Kidney epithelial cell (primary cell): ENCODE measurements at regions not wholly inside any gene's neighbourhood (a gene's known extent, or its start where the extent isn't known, plus 50 kb on each side); places are given as distances from the start of the nearest gene placed in this dataset.
"Not testable (repeated sequence)": the region's sequence is repeated elsewhere in the genome, so short reads cannot be mapped to it uniquely, and the experiment has no call there.

Source experiments
- DNase-seq: peaks from one replicate; pipeline ENCODE4 v3.0.0-alpha.2; 2010; ENCODE audit warnings: low read depth
- H3K27me3 ChIP-seq: 2 replicates; pipeline ENCODE4 v1.6.0; 2011; ENCODE audit warnings: low read length; ENCODE audit not compliant: control insufficient read depth, insufficient read depth
- H3K36me3 ChIP-seq: 2 replicates; pipeline ENCODE4 v1.5.1; 2011; ENCODE audit warnings: low read length; ENCODE audit not compliant: control insufficient read depth, insufficient read depth
- H3K4me3 ChIP-seq: 2 replicates; pipeline ENCODE4 v1.5.1; 2011; ENCODE audit warnings: low read depth, mild to moderate bottlenecking, control low read depth, low read length
- TF ChIP-seq, protein P1 (sequence below): IDR thresholded peaks from 2 replicates; pipeline ENCODE4 v1.5.1; 2011; ENCODE audit warnings: mild to moderate bottlenecking, moderate library complexity, low read length, control low read depth, inconsistent platforms; ENCODE audit not compliant: insufficient read depth, poor library complexity, severe bottlenecking

DNA sequence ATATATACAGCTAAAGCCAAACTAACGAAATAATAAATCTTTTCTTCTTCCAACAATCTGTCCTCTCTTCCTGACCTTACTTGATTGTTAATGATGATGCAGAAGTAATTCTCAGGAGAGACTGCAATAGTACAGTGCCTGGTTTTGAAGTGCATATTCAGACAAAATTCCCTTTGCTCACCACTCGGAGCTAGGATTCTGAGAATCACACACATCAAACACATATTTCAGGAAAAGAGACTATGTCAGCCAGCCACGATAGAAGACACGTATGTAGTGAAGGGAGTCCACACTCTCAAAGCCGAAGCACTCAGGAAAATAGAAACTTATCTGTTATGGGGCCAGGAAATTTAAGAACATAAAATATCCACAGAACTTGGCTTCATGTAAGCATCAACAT is 362.5 kb upstream of the FAT1 start:
- no peak for DNase-seq
- TF ChIP-seq, protein P1, sequence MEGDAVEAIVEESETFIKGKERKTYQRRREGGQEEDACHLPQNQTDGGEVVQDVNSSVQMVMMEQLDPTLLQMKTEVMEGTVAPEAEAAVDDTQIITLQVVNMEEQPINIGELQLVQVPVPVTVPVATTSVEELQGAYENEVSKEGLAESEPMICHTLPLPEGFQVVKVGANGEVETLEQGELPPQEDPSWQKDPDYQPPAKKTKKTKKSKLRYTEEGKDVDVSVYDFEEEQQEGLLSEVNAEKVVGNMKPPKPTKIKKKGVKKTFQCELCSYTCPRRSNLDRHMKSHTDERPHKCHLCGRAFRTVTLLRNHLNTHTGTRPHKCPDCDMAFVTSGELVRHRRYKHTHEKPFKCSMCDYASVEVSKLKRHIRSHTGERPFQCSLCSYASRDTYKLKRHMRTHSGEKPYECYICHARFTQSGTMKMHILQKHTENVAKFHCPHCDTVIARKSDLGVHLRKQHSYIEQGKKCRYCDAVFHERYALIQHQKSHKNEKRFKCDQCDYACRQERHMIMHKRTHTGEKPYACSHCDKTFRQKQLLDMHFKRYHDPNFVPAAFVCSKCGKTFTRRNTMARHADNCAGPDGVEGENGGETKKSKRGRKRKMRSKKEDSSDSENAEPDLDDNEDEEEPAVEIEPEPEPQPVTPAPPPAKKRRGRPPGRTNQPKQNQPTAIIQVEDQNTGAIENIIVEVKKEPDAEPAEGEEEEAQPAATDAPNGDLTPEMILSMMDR: no peak
- H3K4me3 ChIP-seq: no peak overlapping the region
- H3K36me3 ChIP-seq: no peaks in the 10 kb centered on the region
- H3K27me3 ChIP-seq: no peaks in the 10 kb centered on the region

DNA sequence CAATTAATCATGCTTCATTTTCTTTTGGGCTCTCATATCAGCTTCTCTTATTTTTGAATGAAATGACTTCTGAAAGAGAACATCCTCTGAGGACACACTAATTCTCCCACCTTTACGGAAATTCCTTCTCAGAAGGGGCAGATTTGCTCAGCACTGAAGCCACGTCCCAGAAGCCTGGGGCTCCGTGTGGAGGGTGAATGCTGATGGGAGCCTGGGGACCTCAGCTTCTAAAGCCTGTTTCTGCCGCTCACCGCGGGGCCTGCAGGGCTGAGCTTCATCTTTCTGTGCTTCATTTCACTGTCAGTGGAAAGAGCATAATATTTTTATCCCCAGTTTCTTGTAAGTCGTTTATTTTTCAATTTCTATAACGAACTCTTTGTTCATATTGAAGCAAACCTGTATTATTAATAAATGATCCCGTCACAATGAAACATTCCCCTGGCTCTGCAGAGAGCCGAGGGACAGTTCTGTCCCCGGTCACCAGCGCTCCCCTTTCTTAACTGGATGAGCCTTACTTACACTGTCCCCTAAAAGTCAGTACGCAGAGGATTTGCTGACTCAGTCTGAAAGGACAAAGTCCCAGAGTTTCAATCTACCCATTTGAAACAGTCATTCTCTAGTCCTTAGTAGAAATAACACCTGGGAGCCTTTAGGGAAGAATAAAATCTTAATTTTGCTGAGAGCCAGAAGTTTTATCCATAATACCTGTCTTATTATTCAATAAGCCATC is 364.6 kb upstream of the FAT1 start:
- H3K36me3 ChIP-seq: no peaks in the 10 kb centered on the region
- TF ChIP-seq, protein P1: no peak
- no peak overlapping the region for H3K4me3 ChIP-seq
- no peaks in the 10 kb centered on the region for H3K27me3 ChIP-seq
- no peak for DNase-seq

DNA sequence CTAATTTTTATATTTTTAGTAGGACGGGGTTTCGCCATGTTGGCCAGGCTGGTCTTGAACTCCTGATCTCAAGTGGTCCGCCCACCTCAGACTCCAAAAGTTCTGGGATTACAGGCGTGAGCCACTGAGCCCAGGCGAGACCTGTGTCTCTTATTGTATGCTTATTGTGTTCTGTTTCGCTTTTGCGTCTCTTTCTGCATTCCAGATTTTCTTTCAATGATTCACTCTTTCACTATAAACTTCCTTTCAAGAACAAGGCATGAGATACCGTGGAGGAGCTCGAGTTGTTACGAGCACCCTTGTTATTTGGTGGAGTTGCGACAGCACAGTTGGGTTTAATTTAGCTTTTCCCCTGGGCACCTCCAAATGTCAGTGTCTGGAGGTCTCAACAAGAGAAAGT is 366.7 kb upstream of the FAT1 start:
- no peaks in the 10 kb centered on the region for H3K27me3 ChIP-seq
- H3K4me3 ChIP-seq: no peak overlapping the region
- DNase-seq: no peak
- TF ChIP-seq, protein P1: no peak
- H3K36me3 ChIP-seq: no peaks in the 10 kb centered on the region

DNA sequence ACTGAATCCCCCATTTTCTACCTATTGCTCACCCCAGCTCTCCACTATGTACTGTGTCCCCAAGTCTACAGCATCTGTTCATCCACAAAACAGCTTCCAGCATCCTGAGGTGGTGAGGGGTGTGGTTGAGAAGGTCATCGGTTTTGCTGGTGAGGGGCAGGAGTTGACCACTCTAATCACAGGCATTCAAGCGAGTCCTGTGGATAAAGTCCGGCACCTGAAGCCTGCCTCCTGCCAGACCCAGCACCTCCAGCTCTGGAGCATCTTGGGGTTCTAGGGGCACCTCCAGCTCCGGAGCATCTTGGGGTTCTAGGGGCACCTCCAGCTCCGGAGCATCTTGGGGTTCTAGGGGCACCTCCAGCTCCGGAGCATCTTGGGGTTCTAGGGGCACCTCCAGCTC is 367.2 kb upstream of the FAT1 start:
- not testable (repeated sequence) for H3K27me3 ChIP-seq, H3K4me3 ChIP-seq, DNase-seq, H3K36me3 ChIP-seq

DNA sequence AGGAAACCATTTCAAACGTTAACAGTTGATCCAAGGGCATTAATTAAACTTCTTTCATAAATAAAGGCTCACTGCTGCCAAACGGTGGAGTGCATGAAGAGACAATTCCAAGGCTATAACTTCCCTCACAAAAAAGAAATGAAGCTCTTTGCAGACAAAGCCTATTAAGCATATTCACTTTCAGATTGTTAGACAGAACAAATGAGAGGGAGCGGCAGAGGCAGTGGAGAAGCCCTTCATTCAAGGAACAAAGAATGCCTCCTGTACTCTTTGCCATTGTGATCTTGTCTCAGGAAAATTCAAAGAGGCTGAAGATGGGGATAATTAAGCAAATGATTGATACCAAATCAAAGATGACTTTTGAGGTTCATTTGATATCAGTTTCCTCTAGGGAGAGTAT is 370.5 kb upstream of the FAT1 start:
- Histone ChIP-seq H3K27me3 (no peaks in the 10 kb centered on the region), H3K4me3 (no peak overlapping the region), H3K36me3 (no peaks in the 10 kb centered on the region)
- TF ChIP-seq, protein P1: no peak
- DNase-seq: no peak

DNA sequence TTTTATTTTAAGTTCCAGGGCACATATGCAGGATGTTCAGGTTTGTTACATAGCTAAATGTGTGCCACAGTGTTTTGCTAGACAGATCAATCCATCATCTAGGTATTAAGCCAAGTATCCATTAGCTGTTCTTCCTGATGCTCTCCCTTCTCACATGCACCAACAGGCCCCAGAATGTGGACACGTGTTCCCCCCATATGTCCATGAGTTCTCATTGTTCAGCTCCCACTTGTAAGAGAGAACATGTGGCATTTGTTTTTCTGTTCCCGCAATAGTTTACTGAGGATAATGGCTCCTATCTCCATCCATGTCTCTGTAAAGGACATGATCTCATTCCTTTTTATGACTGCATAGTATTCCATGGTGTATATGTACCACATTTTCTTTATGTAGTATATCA is 374.8 kb upstream of the FAT1 start:
- TF ChIP-seq, protein P1: no peak
- Histone ChIP-seq H3K4me3 (no peak overlapping the region), H3K36me3 (no peaks in the 10 kb centered on the region), H3K27me3 (no peaks in the 10 kb centered on the region)
- DNase-seq: no peak
